ENCODE measurements at regions not wholly inside any gene's neighbourhood (a gene's known extent, or its start where the extent isn't known, plus 50 kb on each side); places are given as distances from the start of the nearest gene placed in this dataset.

DNA sequence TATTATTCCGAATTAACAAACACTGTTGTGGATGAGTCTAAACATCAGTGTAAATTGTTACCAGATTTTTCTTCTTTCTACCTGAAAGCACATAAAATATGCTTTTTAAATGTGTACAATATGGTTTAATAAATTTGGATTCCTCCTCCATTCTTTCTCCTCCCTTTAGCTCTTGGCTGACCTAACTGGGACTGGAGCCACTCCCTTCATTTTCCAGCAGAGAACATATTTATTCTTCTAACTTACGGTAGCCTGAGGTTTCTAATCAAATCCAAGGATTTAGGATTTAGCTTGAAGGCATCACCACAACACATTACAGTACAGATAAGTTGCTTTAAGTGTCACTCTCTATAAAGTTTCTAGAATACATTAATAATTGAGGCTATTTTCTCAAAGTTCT is 88.2 kb upstream of the SEMA3C start:
- TF ChIP-seq, protein P1, sequence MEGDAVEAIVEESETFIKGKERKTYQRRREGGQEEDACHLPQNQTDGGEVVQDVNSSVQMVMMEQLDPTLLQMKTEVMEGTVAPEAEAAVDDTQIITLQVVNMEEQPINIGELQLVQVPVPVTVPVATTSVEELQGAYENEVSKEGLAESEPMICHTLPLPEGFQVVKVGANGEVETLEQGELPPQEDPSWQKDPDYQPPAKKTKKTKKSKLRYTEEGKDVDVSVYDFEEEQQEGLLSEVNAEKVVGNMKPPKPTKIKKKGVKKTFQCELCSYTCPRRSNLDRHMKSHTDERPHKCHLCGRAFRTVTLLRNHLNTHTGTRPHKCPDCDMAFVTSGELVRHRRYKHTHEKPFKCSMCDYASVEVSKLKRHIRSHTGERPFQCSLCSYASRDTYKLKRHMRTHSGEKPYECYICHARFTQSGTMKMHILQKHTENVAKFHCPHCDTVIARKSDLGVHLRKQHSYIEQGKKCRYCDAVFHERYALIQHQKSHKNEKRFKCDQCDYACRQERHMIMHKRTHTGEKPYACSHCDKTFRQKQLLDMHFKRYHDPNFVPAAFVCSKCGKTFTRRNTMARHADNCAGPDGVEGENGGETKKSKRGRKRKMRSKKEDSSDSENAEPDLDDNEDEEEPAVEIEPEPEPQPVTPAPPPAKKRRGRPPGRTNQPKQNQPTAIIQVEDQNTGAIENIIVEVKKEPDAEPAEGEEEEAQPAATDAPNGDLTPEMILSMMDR (IDR thresholded peaks at IDR 0.05) = no peak
- H3K27me3 ChIP-seq (ENCODE audit: control insufficient read depth in 1 of 2, insufficient read depth in 2 of 2, low read length in 2 of 2) = no peaks in the 10 kb centered on the region
- no peak overlapping the region for H3K4me3 ChIP-seq (ENCODE audit: low read length)
- ChIA-PET POLR2A (no interaction called here), CTCF (interaction anchor here (1.5 kb wide), 1 partner anchor 9 kb away, joined by 3 read pairs; no protein-coding TSS in a partner anchor)
- H3K27me3 Mint-ChIP-seq = no peaks in the 10 kb centered on the region
- H3K27ac ChIP-seq (ENCODE audit: low read depth in 1 of 2, low read length in 2 of 2) = no peak overlapping the region
- intact Hi-C loops (cut with DNase I, micrococcal nuclease) = no loop called here
- ATAC-seq (ENCODE audit: poor library complexity) (no peak), DNase-seq (no peak)
- H3K9me3 Mint-ChIP-seq = peaks cover 6% of the 10 kb centered on the region
- H3K4me1 ChIP-seq (ENCODE audit: insufficient read depth, low read length) = no peaks in the 10 kb centered on the region
- H3K4me1 Mint-ChIP-seq (ENCODE audit: low read depth) = no peaks in the 10 kb centered on the region
- no peaks in the 10 kb centered on the region for H3K9me3 ChIP-seq (ENCODE audit: control insufficient read depth in 1 of 2, insufficient read depth in 1 of 2, low read length in 2 of 2)
- no peak overlapping the region for H3K4me3 Mint-ChIP-seq
- H3K36me3 ChIP-seq (ENCODE audit: insufficient read depth, low read length) = no peaks in the 10 kb centered on the region
- H3K27ac Mint-ChIP-seq = no peak overlapping the region
- H3K36me3 Mint-ChIP-seq (ENCODE audit: low read depth) = no peaks in the 10 kb centered on the region

DNA sequence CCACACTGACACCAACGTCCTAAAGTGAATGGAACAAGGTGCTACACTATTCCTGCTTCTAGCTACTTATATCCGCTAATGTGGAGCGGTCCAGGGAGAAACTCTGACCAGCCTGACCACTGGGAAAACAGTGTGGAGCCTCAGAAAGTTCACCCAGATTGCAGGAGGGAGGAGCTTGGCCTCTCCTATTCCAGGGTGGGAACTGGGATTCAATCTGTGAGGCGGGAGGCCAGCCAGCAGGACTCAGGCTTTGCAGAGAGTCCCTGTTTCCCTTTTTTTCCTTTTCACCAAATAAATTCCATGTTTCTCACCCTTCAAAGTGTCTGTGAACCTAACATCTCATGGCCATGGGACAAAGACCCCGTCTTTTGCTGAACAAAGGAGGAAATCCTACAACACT is 86.4 kb upstream of the SEMA3C start:
- Histone ChIP-seq H3K9me3 (ENCODE audit: control insufficient read depth in 1 of 2, insufficient read depth in 1 of 2, low read length in 2 of 2) (no peaks in the 10 kb centered on the region), H3K27ac (ENCODE audit: low read depth in 1 of 2, low read length in 2 of 2) (no peak overlapping the region), H3K36me3 (ENCODE audit: insufficient read depth, low read length) (no peaks in the 10 kb centered on the region), H3K27me3 (ENCODE audit: control insufficient read depth in 1 of 2, insufficient read depth in 2 of 2, low read length in 2 of 2) (no peaks in the 10 kb centered on the region), H3K4me3 (ENCODE audit: low read length) (no peak overlapping the region), H3K4me1 (ENCODE audit: insufficient read depth, low read length) (no peaks in the 10 kb centered on the region)
- no peak overlapping the region for H3K4me3 Mint-ChIP-seq
- H3K9me3 Mint-ChIP-seq = peaks cover 6% of the 10 kb centered on the region
- no peaks in the 10 kb centered on the region for H3K4me1 Mint-ChIP-seq (ENCODE audit: low read depth)
- H3K27me3 Mint-ChIP-seq = no peaks in the 10 kb centered on the region
- CTCF ChIA-PET = no interaction called here
- TF ChIP-seq, protein P1 (IDR thresholded peaks at IDR 0.05) = no peak
- no peak overlapping the region for H3K27ac Mint-ChIP-seq
- ATAC-seq (ENCODE audit: poor library complexity) (no peak), DNase-seq (no peak)
- H3K36me3 Mint-ChIP-seq (ENCODE audit: low read depth) = no peaks in the 10 kb centered on the region
- intact Hi-C loops (cut with DNase I, micrococcal nuclease) = no loop called here
- POLR2A ChIA-PET = no interaction called here

DNA sequence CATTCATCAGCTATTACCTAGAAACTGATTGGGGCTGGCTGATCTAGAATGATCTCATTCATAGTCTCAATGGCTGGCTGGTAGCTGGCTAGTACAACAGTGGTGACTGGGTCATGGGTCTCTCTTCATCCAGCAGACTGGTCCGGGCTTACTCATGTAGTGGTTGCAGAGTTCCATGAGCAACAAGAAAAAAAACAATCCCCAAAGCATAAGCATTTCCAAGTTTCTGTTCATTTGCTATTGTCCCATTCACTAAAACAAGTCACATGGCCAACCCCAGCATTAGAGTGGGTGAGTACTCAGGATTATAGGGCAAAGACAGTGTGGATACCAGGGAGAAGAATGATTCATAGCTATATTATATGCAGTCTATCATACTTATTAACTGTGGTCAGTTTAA is 85.2 kb upstream of the SEMA3C start:
- H3K27me3 Mint-ChIP-seq = no peaks in the 10 kb centered on the region
- POLR2A ChIA-PET = no interaction called here
- no peaks in the 10 kb centered on the region for H3K4me1 ChIP-seq (ENCODE audit: insufficient read depth, low read length)
- no peak overlapping the region for H3K27ac Mint-ChIP-seq
- H3K4me1 Mint-ChIP-seq (ENCODE audit: low read depth) = no peaks in the 10 kb centered on the region
- no peaks in the 10 kb centered on the region for H3K9me3 ChIP-seq (ENCODE audit: control insufficient read depth in 1 of 2, insufficient read depth in 1 of 2, low read length in 2 of 2)
- no peaks in the 10 kb centered on the region for H3K36me3 Mint-ChIP-seq (ENCODE audit: low read depth)
- H3K4me3 Mint-ChIP-seq = no peak overlapping the region
- H3K27ac ChIP-seq (ENCODE audit: low read depth in 1 of 2, low read length in 2 of 2) = no peak overlapping the region
- CTCF ChIA-PET = interaction anchor here (0.5 kb wide), 1 partner anchor 13 kb away, joined by 4 read pairs; no protein-coding TSS in a partner anchor
- intact Hi-C loops (cut with DNase I, micrococcal nuclease) = no loop called here
- ATAC-seq (ENCODE audit: poor library complexity) = no peak
- H3K9me3 Mint-ChIP-seq = peaks cover 9% of the 10 kb centered on the region
- no peak for DNase-seq
- no peaks in the 10 kb centered on the region for H3K36me3 ChIP-seq (ENCODE audit: insufficient read depth, low read length)
- H3K27me3 ChIP-seq (ENCODE audit: control insufficient read depth in 1 of 2, insufficient read depth in 2 of 2, low read length in 2 of 2) = no peaks in the 10 kb centered on the region
- H3K4me3 ChIP-seq (ENCODE audit: low read length) = no peak overlapping the region
- TF ChIP-seq, protein P1 (IDR thresholded peaks at IDR 0.05) = no peak
